NCI-H2227 treated with DMSO at 0.1 percent for 48 hours (cell line): ENCODE measurements at regions not wholly inside any gene's neighbourhood (a gene's known extent, or its start where the extent isn't known, plus 50 kb on each side); places are given as distances from the start of the nearest gene placed in this dataset.

Experiments
- DNase-seq: peaks from one replicate; lab custom pipeline; 2025; lab: John Stamatoyannopoulos, UW

DNA sequence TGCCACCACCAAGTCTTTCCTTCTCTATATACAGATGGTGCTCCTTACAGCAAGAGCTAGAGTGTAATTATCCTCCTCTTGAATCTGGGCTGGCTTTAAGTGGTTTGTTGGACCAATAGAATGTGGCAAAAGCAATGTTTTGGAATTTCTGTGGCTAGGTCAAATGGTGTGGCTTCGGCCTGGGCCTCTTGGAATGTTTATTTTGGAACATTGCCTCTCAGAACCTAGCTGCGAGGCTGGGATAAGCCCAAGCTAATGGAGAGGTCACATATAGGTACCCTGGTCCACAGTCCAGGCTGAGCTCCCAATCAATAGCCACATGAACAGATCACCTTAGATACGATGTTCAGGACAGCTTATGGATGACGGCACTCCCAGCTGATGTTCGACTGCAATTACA is 556.7 kb downstream of the TYW1 start:
- DNase-seq = no peak

DNA sequence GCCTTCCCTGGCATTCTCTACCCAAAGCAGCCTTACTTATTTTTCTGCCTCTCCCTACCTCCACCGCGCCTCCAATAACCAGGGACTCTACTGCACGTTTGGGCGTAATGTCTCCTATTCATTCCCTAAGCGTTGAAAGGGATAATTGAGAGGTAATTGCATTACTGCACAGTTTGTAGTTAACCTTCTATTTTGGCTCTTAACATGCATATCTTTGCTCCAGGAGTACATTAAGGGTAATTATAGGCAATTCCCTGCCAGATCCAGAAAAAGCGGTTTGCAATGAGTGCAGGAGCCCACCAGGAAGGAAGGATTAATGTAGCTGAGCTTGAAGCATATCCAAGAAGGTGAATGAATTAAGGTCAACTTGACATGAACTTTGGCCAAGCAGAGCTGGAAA is 558.4 kb downstream of the TYW1 start:
- no peak for DNase-seq

DNA sequence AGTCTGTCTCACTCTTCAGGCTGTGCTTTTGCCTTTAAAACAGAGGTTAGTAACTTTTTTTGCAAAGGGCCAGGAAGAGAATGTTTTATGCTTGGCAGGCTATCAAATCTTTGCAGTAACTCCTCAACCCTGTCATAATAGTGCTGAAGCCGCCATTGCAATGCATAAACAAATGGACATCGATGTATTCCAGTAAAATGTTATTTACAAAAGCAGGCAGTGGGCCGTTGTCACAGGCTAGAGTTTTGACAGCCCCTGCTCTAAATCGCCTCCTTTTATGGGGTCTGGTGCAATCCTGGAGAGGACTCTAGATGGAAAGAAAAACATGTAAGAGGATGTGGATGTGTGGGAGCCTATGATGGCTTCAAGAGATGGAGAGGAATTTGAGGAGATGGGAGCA is 568.3 kb downstream of the TYW1 start:
- no peak for DNase-seq

DNA sequence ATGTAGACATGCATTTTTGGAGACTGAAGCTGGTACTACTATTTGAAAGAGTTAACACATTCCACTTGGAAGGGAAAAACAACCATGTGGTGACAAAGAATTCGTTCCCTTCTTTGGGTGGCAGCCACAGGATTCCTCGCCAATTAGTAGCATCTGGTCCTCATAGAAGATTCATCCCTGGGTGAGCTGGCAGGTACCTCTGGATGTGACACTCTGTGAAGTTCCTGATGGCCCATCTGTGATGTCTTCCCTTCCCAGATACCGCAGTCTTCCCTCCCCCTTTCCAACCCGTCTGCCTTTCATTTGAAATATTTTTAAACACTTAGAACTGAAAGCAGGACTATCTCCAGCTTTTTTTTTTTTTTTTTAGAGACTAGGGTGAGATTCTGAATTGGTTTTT is 569.5 kb downstream of the TYW1 start:
- DNase-seq = no peak

DNA sequence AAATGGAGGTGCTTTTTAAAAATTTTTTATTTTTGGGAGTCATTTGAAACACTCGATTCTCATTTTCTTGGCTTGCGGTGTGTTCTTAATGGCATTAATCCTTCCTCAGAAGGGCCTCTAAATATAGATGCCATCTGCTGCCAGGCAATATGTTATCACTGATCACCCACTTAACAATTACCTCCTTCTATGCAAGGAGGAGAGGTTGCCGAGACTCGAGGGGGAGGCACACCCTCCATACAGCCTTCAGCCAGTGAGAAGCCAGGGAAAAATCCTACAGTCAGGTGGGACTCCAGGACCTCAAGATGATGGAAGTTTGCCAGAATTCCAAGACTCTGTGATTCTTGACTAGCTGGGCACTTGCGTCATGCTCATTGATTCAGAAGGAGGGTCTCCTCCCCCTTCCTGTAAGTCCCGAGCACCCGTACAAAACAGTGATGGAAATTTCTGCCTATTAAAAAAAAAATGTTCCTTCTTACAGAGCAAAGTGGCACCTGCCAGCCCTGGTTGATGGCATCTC is 574.5 kb downstream of the TYW1 start:
- no peak for DNase-seq

DNA sequence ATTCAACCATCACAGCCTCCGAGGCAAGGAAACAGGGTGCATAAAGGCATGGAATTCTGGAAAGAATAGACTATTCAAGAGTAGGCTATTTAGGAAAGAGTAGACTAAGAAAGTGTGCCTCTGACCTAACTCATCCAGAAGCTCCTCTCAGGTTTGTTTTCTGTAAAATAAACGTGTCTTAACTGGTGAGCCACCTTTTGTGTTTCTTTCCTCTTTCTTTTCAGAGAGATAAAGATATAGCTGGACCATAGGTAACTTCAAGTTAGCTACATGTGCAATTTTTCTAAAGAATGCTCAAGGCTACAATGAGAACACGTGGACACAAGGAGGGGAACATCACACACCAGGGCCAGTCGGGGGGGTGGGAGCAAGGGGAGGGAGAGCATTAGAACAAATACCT is 577.0 kb downstream of the TYW1 start:
- no peak for DNase-seq

DNA sequence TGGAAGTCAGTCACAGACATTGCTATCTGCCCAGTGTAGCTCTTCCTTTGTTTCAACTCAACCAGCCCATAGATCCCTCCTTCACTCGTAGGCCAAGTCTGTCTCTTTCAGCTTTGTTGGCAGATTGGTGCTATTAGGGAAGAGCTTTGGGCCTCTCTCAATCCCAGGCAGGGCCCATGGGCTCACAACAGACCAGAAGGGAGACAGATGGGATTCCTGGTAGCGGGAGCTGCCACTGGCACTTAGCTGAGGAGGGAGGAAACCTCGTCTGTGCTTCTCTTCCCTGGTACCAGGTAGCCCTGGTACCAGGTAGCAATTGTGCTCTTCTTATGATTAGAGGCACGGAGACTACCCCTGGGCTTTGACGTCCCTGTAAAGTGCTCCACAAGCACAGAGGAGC is 592.0 kb downstream of the TYW1 start:
- no peak for DNase-seq

DNA sequence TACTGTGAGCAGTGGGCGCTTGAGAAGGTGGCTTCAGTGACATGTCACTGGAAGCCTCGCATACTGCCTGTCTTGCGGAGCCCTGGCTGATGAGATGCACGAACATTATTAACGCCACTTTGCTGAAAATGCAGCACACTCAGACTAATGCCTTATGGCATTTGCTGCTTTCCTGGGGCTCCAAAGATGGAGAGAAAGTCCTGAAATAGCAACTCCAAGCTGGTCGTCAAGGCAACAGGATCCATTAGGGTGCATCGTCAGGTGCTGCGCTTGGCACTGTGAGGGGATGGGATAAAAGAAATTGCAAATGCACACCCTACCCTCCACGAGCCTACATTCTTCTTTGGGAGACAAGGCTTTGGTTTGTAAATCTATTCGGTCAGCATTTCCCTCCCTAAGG is 592.5 kb downstream of the TYW1 start:
- DNase-seq = no peak

DNA sequence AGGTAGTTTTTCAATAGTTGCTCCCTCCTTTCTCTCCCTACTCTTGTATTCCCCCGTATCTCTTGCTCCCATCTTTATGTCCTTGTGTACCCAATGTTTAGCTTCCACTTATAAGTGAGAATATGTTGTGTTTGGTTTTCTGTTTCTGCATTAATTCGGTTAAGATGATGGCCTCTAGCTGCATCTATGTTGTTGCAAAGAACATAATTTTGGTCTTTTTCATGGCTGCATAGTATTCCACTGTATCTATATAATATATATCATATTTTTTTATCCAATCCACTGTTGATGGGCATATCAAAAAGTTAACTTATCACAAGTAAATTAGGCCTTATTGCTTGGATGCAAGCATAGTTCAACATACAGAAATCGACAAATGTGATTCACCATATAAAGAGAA is 594.0 kb downstream of the TYW1 start:
- DNase-seq = no peak

DNA sequence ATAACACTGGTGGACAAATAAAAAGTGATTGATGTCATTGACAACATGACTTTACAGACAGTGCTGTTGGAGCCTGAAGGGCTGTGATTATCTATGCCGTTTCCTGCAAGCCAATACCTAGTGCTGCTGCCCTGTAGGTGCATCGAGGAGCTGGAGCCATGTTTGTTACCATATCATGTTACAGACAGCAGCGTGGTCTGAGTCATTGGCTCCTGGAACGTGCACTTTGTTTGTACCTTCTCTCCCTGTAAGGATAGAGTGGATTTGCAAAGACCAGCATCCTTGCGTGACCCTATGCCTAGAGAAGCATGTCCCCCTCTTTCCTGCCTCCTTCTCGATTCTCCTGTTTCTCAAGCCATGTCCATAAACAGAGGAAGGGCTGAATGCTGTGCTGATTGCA is 597.2 kb downstream of the TYW1 start:
- no peak for DNase-seq

DNA sequence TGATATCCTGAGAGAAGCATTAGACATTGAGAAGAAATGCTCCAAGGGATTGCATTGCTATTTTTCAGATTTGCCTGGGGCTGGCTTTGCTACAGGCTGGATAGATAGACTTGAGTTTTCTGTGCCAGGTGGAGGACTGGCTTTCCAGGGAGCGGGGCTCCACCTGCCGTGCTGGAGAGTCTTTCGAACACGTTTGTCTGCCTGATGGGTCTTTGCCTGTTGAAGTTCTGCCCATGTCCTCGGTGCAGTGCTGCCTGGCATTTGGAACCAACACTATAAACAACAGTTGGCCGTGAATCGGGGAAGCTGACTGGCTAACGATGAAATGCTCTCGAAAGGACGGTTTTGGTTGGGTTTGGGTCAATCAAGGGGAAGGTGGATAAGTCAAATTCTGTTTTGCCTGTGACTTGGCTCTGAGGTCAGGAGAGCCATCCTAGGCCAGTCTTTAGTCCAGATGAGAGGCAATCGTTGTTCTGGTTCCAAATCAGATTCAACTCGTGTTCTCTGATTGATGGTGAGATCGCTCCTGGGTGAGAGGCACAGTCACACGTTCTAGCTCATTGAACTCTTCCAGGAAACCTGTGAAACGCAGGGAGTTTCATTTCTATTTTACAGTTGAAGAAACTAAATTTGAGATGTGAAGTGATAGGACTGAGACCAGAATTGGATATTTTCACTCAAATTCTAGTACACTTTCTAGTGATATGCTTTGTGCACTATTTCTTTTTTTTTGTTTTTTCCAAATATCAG is 599.0 kb downstream of the TYW1 start:
- no peak for DNase-seq

DNA sequence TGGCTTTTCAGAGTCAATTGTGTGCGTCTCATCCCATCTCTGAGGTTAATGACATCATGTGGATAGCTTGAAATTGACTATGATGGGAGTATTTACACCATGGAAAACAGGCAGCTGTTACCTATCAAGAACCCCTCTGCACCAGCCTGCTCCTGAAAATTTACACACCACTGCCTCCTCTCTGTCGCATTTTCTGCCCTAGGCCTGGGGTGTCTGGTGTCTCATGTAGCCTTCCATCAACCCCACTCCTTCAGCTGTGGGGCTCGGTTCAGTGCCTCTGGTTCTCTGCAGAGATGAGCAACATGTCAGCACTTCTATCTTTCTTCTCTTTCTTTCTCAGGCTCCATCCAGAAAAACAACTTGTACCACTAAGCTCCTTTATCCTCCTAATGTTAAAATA is 600.5 kb downstream of the TYW1 start:
- no peak for DNase-seq

DNA sequence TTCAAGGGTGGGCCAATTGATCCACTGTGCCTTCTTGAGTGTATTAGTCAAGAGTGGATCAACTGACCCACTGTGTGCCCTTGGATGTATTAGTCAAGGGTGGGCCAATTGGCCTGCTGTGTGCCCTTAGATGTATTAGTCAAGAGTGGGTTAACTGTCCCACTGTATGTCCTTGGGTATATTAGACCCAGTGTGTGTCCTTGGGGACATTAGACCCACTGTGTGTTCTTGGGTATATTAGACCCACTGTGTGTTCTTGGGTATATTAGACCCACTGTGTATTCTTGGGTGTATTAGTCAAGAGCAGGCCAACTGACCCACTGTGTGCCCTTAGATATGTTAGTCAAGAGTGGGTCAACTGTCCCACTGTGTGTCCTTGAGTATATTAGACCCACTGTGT is 601.8 kb downstream of the TYW1 start:
- DNase-seq = no peak

DNA sequence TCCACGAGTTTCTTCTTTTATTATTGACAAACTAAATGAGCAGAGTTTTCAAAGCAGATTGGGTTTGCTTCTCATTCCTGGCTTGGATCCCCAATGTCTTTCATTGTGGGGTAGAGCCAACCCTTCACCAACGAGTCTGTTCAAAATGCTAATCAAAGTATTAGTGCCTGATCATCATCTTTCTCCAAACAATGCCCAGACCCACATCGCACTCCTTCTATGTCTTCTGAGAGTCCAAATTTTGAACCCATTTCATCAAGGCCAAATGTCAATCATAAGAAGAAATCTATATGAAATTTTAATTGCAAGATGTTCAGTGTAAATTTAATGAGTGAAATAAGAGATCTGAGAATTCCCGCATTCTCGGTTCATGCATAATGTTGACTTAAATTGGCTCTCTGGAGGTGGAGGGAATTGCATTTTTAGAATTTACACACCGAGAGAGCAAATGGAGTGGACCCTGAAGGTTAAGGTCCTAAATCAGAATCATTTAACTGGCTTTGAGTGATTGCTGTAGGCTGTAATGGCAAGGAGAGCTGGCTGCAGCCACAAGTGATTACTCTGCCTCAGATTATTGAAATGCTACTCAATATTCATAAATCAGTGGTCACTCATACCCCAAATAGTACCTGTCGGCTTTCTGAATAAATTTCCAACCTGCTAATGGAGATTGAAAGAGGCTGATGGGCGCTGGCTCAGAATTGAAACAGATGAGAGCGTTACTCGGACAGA is 602.9 kb downstream of the TYW1 start:
- no peak for DNase-seq

DNA sequence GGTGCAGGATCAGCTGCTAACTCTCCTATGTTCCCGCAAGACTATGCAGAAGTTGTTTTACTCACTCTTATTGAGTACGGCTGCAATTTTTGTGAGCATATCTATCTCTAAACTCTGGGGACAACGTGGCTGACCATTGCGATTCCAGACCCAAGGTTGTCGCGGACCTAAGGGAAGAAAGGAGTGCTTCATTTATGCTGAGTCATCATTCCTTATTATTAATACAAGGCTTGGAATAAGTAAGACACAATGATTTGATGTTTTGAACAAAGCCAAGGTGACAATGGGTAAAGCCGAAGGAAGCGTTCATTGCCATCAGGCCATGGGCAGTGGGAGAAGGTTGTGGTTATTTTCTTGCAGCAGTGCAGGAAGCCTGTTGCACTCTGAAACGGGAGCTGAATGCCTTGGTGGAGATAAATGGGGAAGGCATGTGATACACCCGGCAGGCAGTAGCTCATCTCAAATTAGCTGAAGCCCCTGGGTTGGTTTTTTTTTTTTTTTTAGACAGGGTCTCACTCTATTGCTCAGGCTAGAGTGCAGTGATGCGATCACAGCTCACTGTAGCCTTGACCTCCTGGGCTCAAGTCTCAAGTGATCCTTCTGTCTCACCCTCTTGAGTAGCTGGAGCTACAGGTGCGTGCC is 605.7 kb downstream of the TYW1 start:
- no peak for DNase-seq

DNA sequence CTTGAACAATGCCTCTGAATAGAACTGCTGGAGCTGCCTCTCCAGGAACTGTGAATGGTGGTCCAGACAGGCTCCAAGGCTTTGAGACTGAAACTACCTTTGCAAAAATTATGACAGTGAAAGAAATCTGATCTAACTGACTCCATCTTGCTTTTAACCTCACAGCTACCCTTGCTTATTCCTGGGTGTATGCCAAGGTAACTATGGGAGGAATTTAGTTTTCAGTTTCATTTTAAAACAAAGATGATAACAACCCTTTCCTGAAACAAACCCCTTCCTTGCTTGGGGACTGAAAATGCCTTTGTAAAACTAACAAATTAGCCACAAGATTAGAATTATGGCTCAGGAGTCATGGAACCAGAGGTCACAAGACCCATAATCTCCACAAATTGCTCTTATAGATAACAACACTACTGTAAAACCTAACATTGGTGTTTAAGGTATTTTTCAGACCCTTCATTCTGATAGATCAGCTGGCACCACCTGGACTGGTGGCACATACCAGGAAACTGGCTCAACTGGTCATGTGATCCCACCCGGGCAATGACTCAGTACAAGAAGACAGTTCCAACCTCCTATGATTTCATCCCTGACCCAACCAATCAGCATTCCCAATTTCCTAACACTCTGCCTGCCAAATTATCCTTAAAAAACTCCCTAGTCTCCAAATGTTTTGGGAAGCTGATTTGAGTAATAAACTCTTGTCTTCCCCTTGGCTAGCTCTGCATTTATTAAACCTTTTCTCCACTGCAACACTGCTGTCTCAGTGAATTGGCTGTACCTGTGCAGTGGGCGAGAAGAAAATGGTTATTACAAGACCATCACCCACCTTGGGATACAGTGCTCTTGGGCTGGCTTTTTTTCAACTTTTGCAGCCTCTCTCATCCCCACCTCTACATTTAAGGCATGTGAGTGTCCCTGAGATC is 608.1 kb downstream of the TYW1 start:
- DNase-seq = no peak

DNA sequence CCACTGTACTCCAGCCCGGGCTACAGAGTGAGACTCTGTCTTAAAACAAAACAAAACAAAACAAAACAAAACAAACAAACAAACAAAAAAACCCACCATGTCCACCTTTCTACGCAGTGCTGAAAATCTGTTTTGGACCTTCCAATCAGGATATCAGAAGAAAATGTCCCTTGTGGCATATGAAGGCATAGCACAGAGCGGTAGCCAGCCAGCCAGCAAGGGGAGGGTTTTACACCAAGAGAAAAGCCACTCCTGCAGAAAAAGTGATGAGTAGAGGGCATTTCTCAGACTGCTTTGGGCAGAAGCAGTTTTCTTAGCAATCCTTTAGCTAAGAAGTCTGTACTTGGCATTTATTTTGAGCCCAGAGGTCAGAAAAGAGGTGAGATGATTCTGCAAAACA is 612.2 kb downstream of the TYW1 start:
- DNase-seq = no peak

DNA sequence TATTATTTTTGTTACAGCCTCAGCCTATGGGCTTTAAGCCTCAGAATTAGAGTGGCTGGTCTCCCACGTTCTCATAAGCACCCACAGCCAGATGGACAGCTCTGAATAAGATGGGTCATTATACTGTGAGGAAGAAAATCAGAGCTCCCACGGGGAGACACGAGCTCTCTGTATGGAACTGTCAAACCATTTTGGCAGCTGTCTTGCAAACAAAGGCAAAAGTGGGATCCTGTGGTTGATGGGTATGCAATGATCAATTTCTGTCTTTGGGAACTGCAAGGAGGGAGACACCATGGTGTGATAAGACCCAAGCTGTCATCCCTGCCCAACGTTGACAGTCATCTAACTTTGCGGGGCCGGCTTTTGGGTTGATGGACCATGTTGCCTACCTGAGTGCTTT is 614.3 kb downstream of the TYW1 start:
- no peak for DNase-seq

DNA sequence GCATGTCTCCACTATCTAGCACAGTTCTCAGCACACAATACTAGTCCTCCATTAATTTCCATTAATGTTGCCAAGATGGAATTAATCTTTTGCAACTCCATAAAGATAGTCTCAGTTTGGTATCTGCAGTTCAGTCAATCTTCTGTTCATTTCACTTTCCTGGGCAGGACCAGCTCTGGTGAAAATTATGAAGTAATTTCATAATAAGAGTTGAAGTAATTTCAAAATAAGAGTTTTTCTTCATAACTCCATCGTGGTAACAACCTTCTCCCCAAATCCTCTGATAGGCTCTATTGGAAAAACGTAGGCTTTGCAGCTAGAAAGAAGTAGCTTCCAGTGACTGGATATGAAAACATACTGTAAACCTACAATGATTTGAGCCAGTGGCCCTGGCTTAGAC is 618.2 kb downstream of the TYW1 start:
- no peak for DNase-seq

DNA sequence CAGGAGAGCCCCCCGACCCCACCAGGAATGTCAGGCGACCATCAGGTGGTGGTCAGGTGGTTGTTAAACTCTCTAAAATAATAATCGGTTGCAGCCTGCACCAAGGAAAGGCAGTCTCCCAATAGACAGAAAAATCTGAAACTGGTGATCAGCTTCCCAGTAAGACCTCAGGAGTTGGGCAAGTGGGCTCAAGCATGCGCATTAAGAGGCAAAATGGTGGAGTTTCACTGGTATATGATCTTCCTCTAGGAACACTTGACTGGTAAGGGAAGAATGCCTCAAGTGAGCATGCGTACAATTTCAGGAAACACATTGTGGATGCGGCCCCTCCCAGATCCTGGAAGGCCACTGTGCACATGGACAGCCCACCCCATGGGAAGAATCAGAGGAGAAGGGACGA is 619.9 kb downstream of the TYW1 start:
- no peak for DNase-seq

DNA sequence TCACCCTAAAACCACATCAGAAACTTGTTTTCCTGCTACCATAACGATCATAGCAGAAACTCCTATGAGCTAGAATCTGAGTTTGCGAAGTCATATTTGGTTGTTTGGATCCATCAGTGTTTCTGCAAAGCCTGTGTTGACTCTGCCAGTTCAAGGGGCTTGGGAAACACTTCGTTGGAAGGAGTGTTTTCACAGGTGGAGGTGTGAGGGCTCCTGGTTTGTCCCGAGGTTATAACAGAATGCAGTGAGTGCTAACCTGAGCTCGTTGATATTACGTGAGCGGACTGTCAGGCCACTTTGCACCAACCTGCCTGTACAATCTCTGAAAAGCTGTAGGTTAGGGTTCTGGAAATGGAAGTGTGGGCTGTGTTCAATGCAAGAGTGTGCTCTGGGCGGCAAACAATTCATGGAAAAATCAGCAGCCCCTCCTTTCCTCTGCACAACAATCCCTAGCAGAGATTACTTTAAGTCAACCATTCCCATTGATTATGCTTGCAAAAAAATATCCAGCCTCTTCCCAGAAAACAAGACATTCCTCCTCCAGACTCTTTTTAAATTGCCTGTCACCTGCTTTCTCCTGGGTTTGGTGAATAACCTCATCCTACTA is 622.0 kb downstream of the TYW1 start:
- no peak for DNase-seq

DNA sequence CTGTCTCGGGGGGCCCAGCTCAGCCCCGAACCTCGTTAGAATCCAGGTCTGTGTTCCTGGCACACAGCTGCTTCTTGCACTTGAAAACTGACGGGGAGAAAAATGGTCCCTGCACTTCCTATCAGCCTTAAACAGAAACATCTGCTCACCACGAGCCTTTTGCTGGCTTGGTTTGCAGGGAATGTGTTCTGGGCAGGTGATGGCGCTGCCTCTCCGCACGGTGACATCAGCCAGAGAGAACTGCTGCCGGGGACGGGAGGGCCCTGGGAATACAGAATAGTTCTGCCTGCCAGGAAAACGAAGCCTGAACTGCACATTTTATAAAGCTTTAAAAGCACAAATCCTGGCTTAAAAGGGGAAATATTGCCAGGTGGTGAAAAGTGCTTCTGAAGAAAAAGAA is 622.5 kb downstream of the TYW1 start:
- no peak for DNase-seq
